HG03025 (cell line): ENCODE measurements at regions not wholly inside any gene's neighbourhood (a gene's known extent, or its start where the extent isn't known, plus 50 kb on each side); places are given as distances from the start of the nearest gene placed in this dataset.

Source experiments
- ATAC-seq: cut with Tn5 transposase; IDR thresholded peaks from one replicate; pipeline ENCODE4 v1.9.1; 2021; ENCODE audit warnings: mild to moderate bottlenecking, moderate library complexity; ENCODE audit not compliant: unreplicated experiment, low FRiP score

DNA sequence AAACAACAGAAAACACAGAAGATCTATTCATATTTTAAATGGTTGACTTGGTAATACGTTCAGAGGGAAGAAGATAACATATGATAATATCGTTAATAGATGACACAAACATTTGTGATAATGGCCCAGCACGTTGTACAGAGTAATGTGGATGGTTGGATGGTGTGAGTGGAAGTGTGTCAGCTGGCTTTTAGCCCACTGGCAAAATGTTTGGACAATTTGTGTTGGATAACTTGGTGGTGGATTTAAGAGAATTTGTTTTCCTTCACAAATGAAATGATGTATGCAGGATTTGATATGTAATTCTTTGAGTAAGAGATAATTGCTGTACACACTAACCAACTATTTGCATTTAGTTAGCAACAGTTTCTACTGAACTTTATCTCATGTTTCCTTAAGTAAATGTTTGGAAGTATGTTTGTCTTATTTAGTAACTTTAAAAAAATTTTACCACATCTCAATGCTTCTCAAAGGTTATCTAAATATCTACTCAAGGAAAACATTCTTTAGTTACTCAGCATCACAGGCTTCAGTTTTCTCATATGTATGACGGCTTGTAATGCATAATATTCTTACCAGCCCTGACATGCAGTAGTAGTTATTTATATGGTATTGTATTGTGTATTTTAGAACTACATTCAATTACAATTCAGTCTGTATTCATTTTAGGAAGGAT is 328.5 kb upstream of the GOLIM4 start:
- no peak for ATAC-seq

GRCh38 chr3:168422843-168423242 is 327.1 kb upstream of the GOLIM4 start:
- no peak for ATAC-seq

DNA sequence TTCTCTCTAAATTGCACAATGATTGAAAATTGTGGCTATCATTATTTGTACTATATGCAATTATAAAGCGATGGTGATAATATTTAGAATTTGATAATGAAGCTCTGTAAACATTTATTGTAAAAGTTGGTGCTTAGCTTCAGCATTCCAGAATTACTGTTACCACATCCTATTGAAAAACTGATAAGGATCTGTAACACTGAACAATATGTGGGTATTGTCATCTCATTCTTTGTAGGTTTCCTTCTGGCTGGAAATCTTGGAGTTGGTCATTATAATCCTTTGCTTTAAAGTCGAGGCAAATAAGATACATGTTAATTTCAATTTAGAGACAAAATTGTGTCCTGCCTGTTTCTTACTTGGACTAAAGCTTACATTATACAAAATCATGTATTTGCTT is 323.4 kb upstream of the GOLIM4 start:
- ATAC-seq, result no peak

DNA sequence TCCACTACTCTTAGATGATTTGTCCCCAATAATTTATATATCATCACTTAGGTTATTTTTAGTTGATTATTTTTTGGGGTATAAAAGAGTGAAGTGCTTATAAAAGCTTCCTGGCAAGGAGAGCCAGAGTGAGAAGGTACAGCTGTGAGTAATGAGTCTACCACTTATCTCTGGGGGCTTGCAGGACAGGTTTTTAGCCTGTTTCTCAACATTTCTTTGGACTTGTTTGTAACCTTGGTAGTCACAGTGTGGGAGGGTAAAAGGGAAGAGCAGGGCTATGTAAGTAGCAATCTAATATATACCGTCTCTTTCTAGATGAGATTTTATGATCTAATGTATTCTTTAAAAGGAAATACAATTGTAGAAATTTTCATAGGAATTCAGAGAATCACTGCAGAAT is 321.3 kb upstream of the GOLIM4 start:
- ATAC-seq, result no peak

- ATAC-seq, result no peak
Measured at GRCh38 chr3:168416446-168416845, 320.7 kb upstream of the GOLIM4 start.

- no peak for ATAC-seq
Measured at GRCh38 chr3:168414149-168414548, 318.4 kb upstream of the GOLIM4 start.

- ATAC-seq, result no peak
Measured at GRCh38 chr3:168407381-168407780, 311.7 kb upstream of the GOLIM4 start.

- no peak for ATAC-seq
Measured at GRCh38 chr3:168405288-168405687, 309.6 kb upstream of the GOLIM4 start.

- ATAC-seq, result no peak
Measured at GRCh38 chr3:168398371-168399025, 302.8 kb upstream of the GOLIM4 start.

DNA sequence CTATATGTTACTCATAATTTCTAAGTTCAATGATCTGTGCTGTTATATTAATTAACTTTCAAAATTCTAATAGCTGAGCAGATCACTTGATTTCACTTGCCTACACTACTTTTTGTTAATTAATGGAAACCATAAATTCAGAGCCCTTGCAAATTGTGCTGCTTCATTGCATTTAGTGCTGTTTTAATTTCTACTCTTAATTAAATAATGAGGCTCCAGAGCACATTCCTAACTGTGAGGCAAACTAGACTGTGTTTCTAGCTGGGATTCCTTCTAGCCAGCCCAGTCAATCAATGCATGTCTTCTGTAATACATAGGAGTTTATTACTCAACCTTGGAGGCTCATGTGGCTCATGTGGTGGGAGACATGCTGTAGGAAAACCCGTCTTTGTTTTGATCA is 301.1 kb upstream of the GOLIM4 start:
- ATAC-seq, result no peak

- no peak for ATAC-seq
Measured at GRCh38 chr3:168395551-168395950, 299.8 kb upstream of the GOLIM4 start.

GRCh38 chr3:168394439-168394838 is 298.7 kb upstream of the GOLIM4 start:
- no peak for ATAC-seq

GRCh38 chr3:168386301-168386700 is 290.6 kb upstream of the GOLIM4 start:
- ATAC-seq, result no peak

- ATAC-seq, result no peak
Measured at GRCh38 chr3:168384990-168385389, 289.3 kb upstream of the GOLIM4 start.

GRCh38 chr3:168383573-168383972 is 287.8 kb upstream of the GOLIM4 start:
- ATAC-seq, result no peak

- ATAC-seq, result no peak
Measured at GRCh38 chr3:168371846-168372245, 276.1 kb upstream of the GOLIM4 start.

- ATAC-seq, result no peak
Measured at GRCh38 chr3:168364967-168365366, 269.2 kb upstream of the GOLIM4 start.

- no peak for ATAC-seq
Measured at GRCh38 chr3:168362661-168363247, 267.0 kb upstream of the GOLIM4 start.

DNA sequence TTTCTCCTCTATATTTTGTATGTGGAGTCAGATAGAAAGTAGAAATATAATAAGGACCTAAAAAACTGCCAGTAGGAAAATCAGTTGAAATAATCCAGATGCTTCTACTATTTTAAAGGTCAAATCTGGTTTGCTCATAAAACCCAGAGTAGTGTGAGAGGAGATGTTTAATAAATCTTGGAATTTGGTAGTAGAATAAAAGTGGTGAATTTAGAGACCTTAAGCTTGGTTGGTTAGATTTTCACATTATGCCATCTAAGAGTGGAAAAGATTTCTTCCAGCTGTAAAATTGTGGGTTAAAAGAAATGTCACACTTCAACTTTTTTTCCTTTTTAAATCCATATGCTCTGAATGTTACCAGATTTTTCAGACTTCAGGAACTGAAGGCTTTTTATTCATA is 266.4 kb upstream of the GOLIM4 start:
- no peak for ATAC-seq

- no peak for ATAC-seq
Measured at GRCh38 chr3:168360993-168361392, 265.3 kb upstream of the GOLIM4 start.

- no peak for ATAC-seq
Measured at GRCh38 chr3:168342946-168343850, 247.5 kb upstream of the GOLIM4 start.
